ENCODE measurements at regions not wholly inside any gene's neighbourhood (a gene's known extent, or its start where the extent isn't known, plus 50 kb on each side); places are given as distances from the start of the nearest gene placed in this dataset.

DNA sequence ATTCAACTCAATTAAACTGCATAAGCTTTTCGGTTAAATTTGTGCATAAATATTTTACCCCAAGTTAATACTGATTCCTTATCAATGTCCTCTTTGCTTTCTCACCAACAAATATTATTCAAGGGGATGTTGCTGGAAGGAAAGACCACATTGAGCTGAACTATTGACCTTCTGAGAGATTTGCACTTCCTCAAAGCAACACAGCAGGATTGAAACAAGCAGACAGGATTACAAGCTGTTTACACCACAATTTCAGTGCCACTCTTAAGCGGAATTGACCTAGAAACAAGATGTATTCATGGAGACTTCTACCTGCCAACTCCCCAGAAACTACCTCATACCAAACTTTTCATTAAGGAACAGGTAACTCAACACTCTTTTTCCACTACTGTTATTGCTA, 96.5 kb upstream of the DUSP21 start:
- Histone ChIP-seq H2AK9ac (replicated peaks; ENCODE audit: low read depth, low read length, poor library complexity) (no peak overlapping the region), H3K18ac (ENCODE audit: low read depth, low read length) (no peak overlapping the region), H4K91ac (ENCODE audit: insufficient read depth, low read depth, low read length) (no peak overlapping the region), H3K4me2 (ENCODE audit: low read depth, low read length) (no peak overlapping the region), H2AFZ (replicated peaks; ENCODE audit: low read length, poor library complexity) (no peak overlapping the region), H3K14ac (replicated peaks; ENCODE audit: low read depth, low read length) (no peak overlapping the region), H3K27ac (ENCODE audit: insufficient read depth, low read length) (no peak overlapping the region), H3K27me3 (ENCODE audit: control insufficient read depth, insufficient read depth, low read length) (peaks cover 2% of the 10 kb centered on the region), H4K5ac (ENCODE audit: low read depth, low read length) (no peak overlapping the region), H3K79me1 (ENCODE audit: low read depth in 1 of 2, low read length in 2 of 2) (no peaks in the 10 kb centered on the region), H3K9me3 (ENCODE audit: control insufficient read depth, insufficient read depth, low read length) (no peaks in the 10 kb centered on the region), H3K9ac (ENCODE audit: low read depth, low read length) (no peak overlapping the region), H3K4me1 (ENCODE audit: control insufficient read depth, insufficient read depth, low read length) (no peaks in the 10 kb centered on the region), H4K8ac (ENCODE audit: low read depth in 2 of 2, low read length in 2 of 2) (no peak overlapping the region), H4K20me1 (ENCODE audit: insufficient read depth, low read length) (no peaks in the 10 kb centered on the region), H3K23ac (ENCODE audit: low read depth, low read length) (no peak overlapping the region), H2BK15ac (ENCODE audit: low read depth, low read length) (no peak overlapping the region), H2BK5ac (ENCODE audit: low read depth, low read length, poor library complexity, severe bottlenecking) (no peak overlapping the region), H3K4ac (ENCODE audit: low read depth, low read length) (no peak overlapping the region), H2BK20ac (ENCODE audit: low read depth, low read length) (no peak overlapping the region), H3K36me3 (ENCODE audit: control insufficient read depth, insufficient read depth, low read length) (no peaks in the 10 kb centered on the region), H3K9me1 (ENCODE audit: insufficient read depth, low read length) (no peaks in the 10 kb centered on the region), H3K4me3 (ENCODE audit: insufficient read depth, low read depth, low read length) (no peak overlapping the region), H2BK120ac (ENCODE audit: low read depth, low read length) (no peak overlapping the region), H2AK5ac (ENCODE audit: low read depth, low read length) (no peak overlapping the region), H3K56ac (ENCODE audit: extremely low read depth, insufficient read depth, low read length) (no peak overlapping the region)
- ChIA-PET CTCF (no interaction called here), POLR2A (ENCODE audit: unreplicated experiment) (no interaction called here)
- no peak for DNase-seq
- 20% methylated on average over 1 of the region's 2 CpGs; no CpG with 5 or more reads in 1 of the 2 experiments for WGBS, 2 experiments (ENCODE audit: extremely low coverage in 2 of 2, insufficient read length in 1 of 2)
- ATAC-seq (ENCODE audit: low read depth): no peak
- TF ChIP-seq SMC3 (IDR thresholded peaks at IDR 0.05; ENCODE audit: low read depth, low read length) (no peak), RCOR1 (IDR thresholded peaks at IDR 0.05; ENCODE audit: insufficient replicate concordance, low read length) (no peak), RAD21 (IDR thresholded peaks at IDR 0.05; ENCODE audit: low read length) (no peak)
- TF ChIP-seq, protein P1, sequence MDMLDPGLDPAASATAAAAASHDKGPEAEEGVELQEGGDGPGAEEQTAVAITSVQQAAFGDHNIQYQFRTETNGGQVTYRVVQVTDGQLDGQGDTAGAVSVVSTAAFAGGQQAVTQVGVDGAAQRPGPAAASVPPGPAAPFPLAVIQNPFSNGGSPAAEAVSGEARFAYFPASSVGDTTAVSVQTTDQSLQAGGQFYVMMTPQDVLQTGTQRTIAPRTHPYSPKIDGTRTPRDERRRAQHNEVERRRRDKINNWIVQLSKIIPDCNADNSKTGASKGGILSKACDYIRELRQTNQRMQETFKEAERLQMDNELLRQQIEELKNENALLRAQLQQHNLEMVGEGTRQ (IDR thresholded peaks at IDR 0.05; ENCODE audit: low read depth, low read length): no peak
- intact Hi-C loops (cut with micrococcal nuclease): no loop called here
- in situ Hi-C loops (cut with MboI; ENCODE audit: low sequenced_read_pairs): no loop called here
- dilution Hi-C loops (cut with HindIII; ENCODE audit: low sequenced_read_pairs, unreplicated experiment): no loop called here
- no TSS peak for BruUV-seq (replicated peaks)

Measured in IMR-90 (cell line).